Common myeloid progenitor, CD34-positive (primary cell): ENCODE measurements at regions not wholly inside any gene's neighbourhood (a gene's known extent, or its start where the extent isn't known, plus 50 kb on each side); places are given as distances from the start of the nearest gene placed in this dataset.

Experiments
- CTCF ChIA-PET: fragments of 350-600 bp; sonication (Branson Sonifier 250); formaldehyde crosslinking; loops from one replicate; lab custom pipeline; 2021; ENCODE audit warnings: antibody characterized with exemption; lab: Charles Lee
- POLR2A ChIA-PET: fragments of 350-600 bp; sonication (Branson Sonifier 250); formaldehyde crosslinking; loops from one replicate; lab custom pipeline; 2021; ENCODE audit warnings: antibody characterized with exemption; lab: Charles Lee
- DNase-seq, 3 donors: peaks; one replicate each; pipeline versions ENCODE4 v3.0.0 to v3.0.0-alpha.2; 2013
- H3K27ac ChIP-seq, 2 experiments: 1 replicate in 1 of 2; 2 replicates in 1 of 2; pipeline ENCODE4 v1.7.0; 2013; ENCODE audit warnings: inconsistent platforms in 2 of 2, low read length in 2 of 2, mild to moderate bottlenecking in 2 of 2, low read depth in 1 of 2, moderate library complexity in 1 of 2; ENCODE audit not compliant: severe bottlenecking in 2 of 2, insufficient read depth in 1 of 2, poor library complexity in 1 of 2
- H3K27me3 ChIP-seq, 5 experiments: replicated peaks in 2 of 5; 1 replicate in 3 of 5; 2 replicates in 2 of 5; pipeline versions ENCODE4 v1.6.1 to v1.7.0; 2013; ENCODE audit warnings: low read length in 4 of 5, mild to moderate bottlenecking in 2 of 5, moderate library complexity in 2 of 5, inconsistent platforms in 1 of 5; ENCODE audit not compliant: insufficient read depth in 5 of 5, control insufficient read depth in 4 of 5
- H3K36me3 ChIP-seq, 4 experiments: 1 replicate in 2 of 4; 2 replicates in 2 of 4; pipeline versions ENCODE4 v1.6.1 to v1.7.0; 2013; ENCODE audit warnings: low read length in 3 of 4, control low read depth in 1 of 4, mild to moderate bottlenecking in 1 of 4; ENCODE audit not compliant: control insufficient read depth in 4 of 4, insufficient read depth in 4 of 4
- H3K4me1 ChIP-seq, 4 experiments: 1 replicate in 3 of 4; 2 replicates in 1 of 4; pipeline versions ENCODE4 v1.6.1 to v1.7.1; 2013; ENCODE audit warnings: low read length in 3 of 4, mild to moderate bottlenecking in 3 of 4, control low read depth in 1 of 4, inconsistent platforms in 1 of 4, moderate library complexity in 1 of 4; ENCODE audit not compliant: control insufficient read depth in 4 of 4, insufficient read depth in 4 of 4; ENCODE audit errors: control extremely low read depth in 1 of 4
- H3K4me3 ChIP-seq, 7 experiments: 1 replicate in 4 of 7; 2 replicates in 3 of 7; pipeline versions ENCODE4 v1.5.1 to v1.7.0; 2013; ENCODE audit warnings: mild to moderate bottlenecking in 7 of 7, low read length in 6 of 7, moderate library complexity in 6 of 7, inconsistent platforms in 2 of 7, low read depth in 2 of 7, control low read depth in 1 of 7; ENCODE audit not compliant: insufficient read depth in 4 of 7, control insufficient read depth in 1 of 7; ENCODE audit errors: extremely low read depth in 1 of 7
- H3K9me3 ChIP-seq, 5 experiments: 1 replicate in 4 of 5; 2 replicates in 1 of 5; pipeline versions ENCODE4 v1.6.1 to v1.7.1; 2013; ENCODE audit warnings: low read length in 4 of 5, mild to moderate bottlenecking in 2 of 5, inconsistent platforms in 1 of 5, low read depth in 1 of 5, moderate library complexity in 1 of 5; ENCODE audit not compliant: control insufficient read depth in 4 of 5, insufficient read depth in 2 of 5; ENCODE audit errors: control extremely low read depth in 1 of 5
- WGBS: methylation state at CpG from one replicate; pipeline ENCODE4 v1.1.5; 2013; ENCODE audit not compliant: insufficient coverage; 5-methylcytosine and 5-hydroxymethylcytosine counted together

DNA sequence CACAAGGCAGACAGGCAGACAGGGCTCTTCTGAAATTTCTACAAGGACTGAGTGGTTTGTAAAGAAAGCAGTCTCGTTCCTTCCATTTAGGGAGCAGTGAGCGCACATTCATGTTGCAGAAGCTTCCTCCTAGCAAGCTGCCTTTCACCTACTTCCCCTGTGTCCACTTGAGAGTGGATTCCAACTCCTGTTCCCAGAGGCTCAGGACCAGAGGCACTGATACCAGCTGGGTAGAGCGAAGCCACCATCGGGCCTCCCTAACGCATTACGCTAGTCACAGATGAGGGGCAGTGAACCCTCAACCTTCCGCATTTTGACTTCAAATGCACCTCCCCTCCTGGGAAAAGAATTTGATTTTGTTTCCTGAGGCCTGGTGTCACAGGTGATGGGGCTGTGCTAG, 215.8 kb downstream of the SIPA1L2 start:
- Histone ChIP-seq H3K36me3 (no peaks in the 10 kb centered on the region), H3K4me3 (no peak overlapping the region), H3K27me3 (no peaks in the 10 kb centered on the region), H3K9me3 (peaks cover 0 to 6% (median 2%) of the 10 kb centered on the region in 5 experiments), H3K27ac (no peak overlapping the region), H3K4me1 (no peaks in the 10 kb centered on the region)
- DNase-seq, result no peak
- CTCF ChIA-PET, result no interaction called here
- POLR2A ChIA-PET, result no interaction called here
- WGBS, result 98% methylated on average over 7 of the region's 7 CpGs

DNA sequence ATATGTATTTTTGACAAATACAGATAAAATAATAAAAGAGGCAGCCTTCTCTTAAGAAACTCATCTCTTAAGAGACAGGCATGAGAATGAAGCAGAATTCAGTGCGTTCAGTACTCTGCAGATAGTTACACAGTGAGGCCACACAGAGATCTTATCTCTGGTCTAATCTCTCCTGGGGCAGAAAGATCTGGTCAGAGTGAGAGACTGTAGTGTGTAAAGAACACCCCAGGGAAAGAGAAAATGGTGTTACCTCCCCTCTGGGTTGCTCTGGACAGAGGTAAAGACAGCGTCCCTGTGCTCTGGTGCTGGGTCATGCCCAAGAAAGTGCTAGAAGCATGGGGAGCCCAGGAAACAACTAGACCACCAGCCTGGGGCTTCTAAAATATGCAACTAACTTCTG, 216.3 kb downstream of the SIPA1L2 start:
- Histone ChIP-seq H3K27ac (no peak overlapping the region), H3K9me3 (peaks cover 0 to 7% (median 2%) of the 10 kb centered on the region in 5 experiments), H3K4me1 (no peaks in the 10 kb centered on the region), H3K27me3 (no peaks in the 10 kb centered on the region), H3K36me3 (no peaks in the 10 kb centered on the region), H3K4me3 (no peak overlapping the region)
- DNase-seq, result no peak
- CTCF ChIA-PET, result no interaction called here
- POLR2A ChIA-PET, result no interaction called here
- 93% methylated on average over 2 of the region's 2 CpGs for WGBS

DNA sequence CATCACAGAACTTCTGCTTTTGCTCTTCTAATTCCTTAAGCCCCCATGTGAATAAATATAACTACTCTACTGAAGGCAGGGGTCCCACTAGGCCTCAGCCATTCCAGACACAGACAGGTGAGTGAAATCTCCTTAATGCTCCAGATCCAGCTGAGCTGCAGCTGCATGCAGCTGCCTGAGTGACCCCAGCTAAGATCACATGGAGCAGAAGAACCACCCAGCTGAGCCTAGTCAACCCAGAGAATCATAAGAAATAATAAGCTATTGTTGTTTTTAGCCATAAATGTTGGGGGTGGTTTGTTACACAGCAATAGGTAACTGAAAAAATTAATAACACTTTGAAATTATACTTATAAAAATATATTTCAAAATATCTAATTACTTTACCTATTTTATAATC, 220.3 kb downstream of the SIPA1L2 start:
- H3K4me1 ChIP-seq, result no peaks in the 10 kb centered on the region
- no peak overlapping the region for H3K4me3 ChIP-seq
- CTCF ChIA-PET, result no interaction called here
- peaks cover 0 to 7% (median 2%) of the 10 kb centered on the region in 5 experiments for H3K9me3 ChIP-seq
- H3K27me3 ChIP-seq, result no peaks in the 10 kb centered on the region
- no peak overlapping the region for H3K27ac ChIP-seq
- no peaks in the 10 kb centered on the region for H3K36me3 ChIP-seq
- no peak for DNase-seq
- POLR2A ChIA-PET, result no interaction called here

DNA sequence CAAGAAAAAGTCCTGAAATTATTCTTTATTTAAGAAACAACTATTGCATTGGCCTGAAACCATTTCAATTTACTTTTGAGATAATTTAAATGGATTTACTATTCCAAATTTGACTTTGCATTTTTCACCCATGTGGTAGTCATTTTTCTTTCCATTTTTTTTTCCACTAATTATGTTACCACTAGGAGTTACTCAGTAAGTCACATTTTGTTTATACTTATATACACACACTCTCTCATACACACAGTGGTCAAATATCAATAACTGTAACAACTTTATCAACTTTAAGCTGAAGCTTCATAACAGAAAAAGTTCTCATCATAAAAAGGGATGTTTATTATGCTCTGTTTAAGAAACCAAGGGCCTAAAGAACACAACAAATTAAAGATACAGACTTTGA, 222.8 kb downstream of the SIPA1L2 start:
- ChIA-PET CTCF (no interaction called here), POLR2A (no interaction called here)
- DNase-seq, result no peak
- H3K4me1 ChIP-seq, result no peaks in the 10 kb centered on the region
- peaks cover 0 to 7% (median 2%) of the 10 kb centered on the region in 5 experiments for H3K9me3 ChIP-seq
- H3K36me3 ChIP-seq, result no peaks in the 10 kb centered on the region
- H3K27me3 ChIP-seq, result no peaks in the 10 kb centered on the region
- H3K27ac ChIP-seq, result no peak overlapping the region
- H3K4me3 ChIP-seq, result no peak overlapping the region

DNA sequence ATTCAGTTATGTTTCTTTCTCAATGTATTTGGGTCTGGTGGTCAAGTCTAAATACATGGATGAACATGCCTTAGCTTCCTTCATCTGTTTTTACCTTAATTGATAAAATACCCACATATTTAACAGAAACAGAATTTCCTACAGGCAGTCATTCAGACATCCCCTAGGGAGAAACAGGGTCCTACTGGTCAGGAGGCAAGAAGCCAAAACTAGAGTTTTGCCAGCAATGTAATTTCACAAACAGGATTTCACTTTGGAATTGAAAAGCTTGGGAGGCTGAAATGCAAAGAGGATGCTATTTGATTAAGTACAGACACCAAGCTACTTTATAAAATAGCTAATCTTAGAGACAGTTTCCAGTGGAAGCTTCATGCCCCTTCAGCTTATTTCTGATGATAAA, 224.2 kb downstream of the SIPA1L2 start:
- Histone ChIP-seq H3K36me3 (no peaks in the 10 kb centered on the region), H3K27me3 (no peaks in the 10 kb centered on the region), H3K27ac (no peak overlapping the region), H3K4me1 (no peaks in the 10 kb centered on the region), H3K4me3 (no peak overlapping the region), H3K9me3 (peaks cover 0 to 7% (median 2%) of the 10 kb centered on the region in 5 experiments)
- ChIA-PET CTCF (no interaction called here), POLR2A (no interaction called here)
- DNase-seq, result no peak

DNA sequence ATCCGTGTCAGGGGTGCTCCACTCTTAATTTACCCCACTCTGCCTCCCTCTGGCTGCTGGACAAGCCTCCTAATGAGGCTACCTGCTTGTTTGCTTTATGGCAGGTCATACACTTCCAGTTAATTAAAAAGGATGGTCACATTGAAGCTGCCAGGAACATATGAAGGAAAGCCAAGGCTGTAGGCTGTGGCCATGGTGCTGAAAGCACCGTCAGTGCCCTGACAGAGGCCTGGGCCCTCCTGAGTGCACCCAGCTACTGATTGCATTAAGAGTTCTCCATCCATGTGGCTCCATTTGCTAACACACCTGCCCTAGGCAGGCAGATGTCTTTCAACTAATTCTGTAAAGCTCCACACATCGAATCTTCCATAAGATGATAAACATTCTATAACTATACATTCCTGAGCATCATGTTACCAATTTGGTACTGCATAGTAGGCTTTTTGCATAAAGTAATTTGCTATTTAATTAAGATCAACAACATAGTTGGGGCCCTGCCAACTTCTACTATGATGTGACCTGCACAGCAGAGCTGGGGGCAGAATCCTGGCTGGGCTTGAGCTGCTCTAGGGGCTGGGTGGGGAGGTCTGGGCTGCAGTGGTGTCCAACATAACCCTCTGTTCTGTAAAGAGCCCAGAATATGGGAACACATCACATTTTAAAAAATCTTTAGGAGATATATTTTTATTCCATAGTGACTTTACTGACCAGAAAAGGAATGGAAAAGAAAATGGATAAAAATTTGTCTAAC, 224.8 kb downstream of the SIPA1L2 start:
- 73% methylated on average over 2 of the region's 3 CpGs for WGBS
- Histone ChIP-seq H3K27ac (no peak overlapping the region), H3K36me3 (no peaks in the 10 kb centered on the region), H3K27me3 (no peaks in the 10 kb centered on the region), H3K4me3 (no peak overlapping the region), H3K9me3 (peaks cover 0 to 7% (median 2%) of the 10 kb centered on the region in 5 experiments), H3K4me1 (no peaks in the 10 kb centered on the region)
- ChIA-PET CTCF (no interaction called here), POLR2A (no interaction called here)
- no peak for DNase-seq

DNA sequence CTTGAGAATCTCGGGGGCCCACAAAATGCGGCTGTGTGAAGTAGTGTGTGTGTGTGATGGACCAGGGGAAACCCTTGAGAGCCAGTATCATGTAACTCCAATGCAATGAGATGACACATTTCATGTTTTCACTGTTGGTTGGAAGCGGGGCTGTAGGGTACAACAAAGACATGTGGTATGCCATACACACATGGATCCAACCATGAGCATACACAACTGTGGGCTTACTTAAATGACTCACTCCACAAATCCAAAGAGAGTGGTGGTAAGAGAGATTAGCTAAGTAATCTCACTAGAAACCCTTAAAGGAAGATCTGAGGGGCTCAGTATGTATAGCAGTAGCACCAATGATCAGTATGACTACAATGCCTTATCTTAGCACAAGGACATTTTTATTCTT, 225.7 kb downstream of the SIPA1L2 start:
- no peaks in the 10 kb centered on the region for H3K4me1 ChIP-seq
- H3K36me3 ChIP-seq, result no peaks in the 10 kb centered on the region
- H3K4me3 ChIP-seq, result no peak overlapping the region
- WGBS, result 100% methylated on average over 2 of the region's 3 CpGs
- POLR2A ChIA-PET, result no interaction called here
- H3K27ac ChIP-seq, result no peak overlapping the region
- CTCF ChIA-PET, result no interaction called here
- peaks cover 0 to 2% (median under 1%) of the 10 kb centered on the region in 5 experiments for H3K9me3 ChIP-seq
- H3K27me3 ChIP-seq, result no peaks in the 10 kb centered on the region
- no peak for DNase-seq
